NCI-H2081 treated with DMSO at 0.1 percent for 48 hours (cell line): ENCODE measurements at regions not wholly inside any gene's neighbourhood (a gene's known extent, or its start where the extent isn't known, plus 50 kb on each side); places are given as distances from the start of the nearest gene placed in this dataset.

Source experiments
- DNase-seq: peaks from one replicate; lab custom pipeline; 2025; lab: John Stamatoyannopoulos, UW

GRCh38 chr15:61742591-61742990 is 317.7 kb downstream of the VPS13C start:
- no peak for DNase-seq

GRCh38 chr15:61736790-61737189 is 323.5 kb downstream of the VPS13C start:
- DNase-seq = no peak

GRCh38 chr15:61731099-61731498 is 329.1 kb downstream of the VPS13C start:
- DNase-seq = no peak

GRCh38 chr15:61729646-61730045 is 330.6 kb downstream of the VPS13C start:
- DNase-seq = no peak

- no peak for DNase-seq
Measured at GRCh38 chr15:61726166-61726565, 334.1 kb downstream of the VPS13C start.

- no peak for DNase-seq
Measured at GRCh38 chr15:61725251-61725650, 335.0 kb downstream of the VPS13C start.

- no peak for DNase-seq
Measured at GRCh38 chr15:61724251-61724939, 335.9 kb downstream of the VPS13C start.

- no peak for DNase-seq
Measured at GRCh38 chr15:61721418-61721817, 338.8 kb downstream of the VPS13C start.

GRCh38 chr15:61720197-61720704 is 340.0 kb downstream of the VPS13C start:
- no peak for DNase-seq

GRCh38 chr15:61715082-61715481 is 345.2 kb downstream of the VPS13C start:
- DNase-seq = no peak

GRCh38 chr15:61712129-61712759 is 348.0 kb downstream of the VPS13C start:
- DNase-seq = no peak

GRCh38 chr15:61702224-61703020 is 357.8 kb downstream of the VPS13C start:
- peak; percentile 64 for DNase-seq

GRCh38 chr15:61701455-61701854 is 358.8 kb downstream of the VPS13C start:
- no peak for DNase-seq

- DNase-seq = no peak
Measured at GRCh38 chr15:61700803-61701202, 359.4 kb downstream of the VPS13C start.

- DNase-seq = no peak
Measured at GRCh38 chr15:61697796-61698195, 362.5 kb downstream of the VPS13C start.

GRCh38 chr15:61689067-61689466 is 371.2 kb downstream of the VPS13C start:
- DNase-seq = no peak

- DNase-seq = no peak
Measured at GRCh38 chr15:61687651-61688050, 372.6 kb downstream of the VPS13C start.

GRCh38 chr15:61687124-61687523 is 373.1 kb downstream of the VPS13C start:
- DNase-seq = no peak

- no peak for DNase-seq
Measured at GRCh38 chr15:61685971-61686370, 374.3 kb downstream of the VPS13C start.

GRCh38 chr15:61685534-61685933 is 374.7 kb downstream of the VPS13C start:
- no peak for DNase-seq

- no peak for DNase-seq
Measured at GRCh38 chr15:61684749-61685467, 375.3 kb downstream of the VPS13C start.
